ENCODE measurements at regions not wholly inside any gene's neighbourhood (a gene's known extent, or its start where the extent isn't known, plus 50 kb on each side); places are given as distances from the start of the nearest gene placed in this dataset.

DNA sequence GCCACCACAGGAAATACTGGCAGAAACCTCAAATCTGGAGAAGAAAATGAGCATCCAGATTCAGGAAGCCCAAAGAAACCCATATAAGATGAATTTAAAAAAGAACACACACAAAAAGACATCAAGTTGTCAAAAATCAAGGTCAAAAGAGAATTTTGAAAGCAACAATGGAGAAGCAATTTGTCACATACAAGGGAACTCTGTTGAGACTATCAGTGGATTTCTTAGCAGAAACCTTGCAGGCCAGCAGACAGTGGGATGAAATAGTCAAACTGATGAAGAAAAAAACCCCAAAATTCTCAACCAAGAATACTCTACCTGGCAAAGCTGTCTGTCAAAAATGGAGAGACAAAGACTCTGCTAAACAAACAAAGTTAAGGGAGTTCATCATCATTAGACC, 272.6 kb downstream of the ADCYAP1 start:
- TF ChIP-seq, protein P1, sequence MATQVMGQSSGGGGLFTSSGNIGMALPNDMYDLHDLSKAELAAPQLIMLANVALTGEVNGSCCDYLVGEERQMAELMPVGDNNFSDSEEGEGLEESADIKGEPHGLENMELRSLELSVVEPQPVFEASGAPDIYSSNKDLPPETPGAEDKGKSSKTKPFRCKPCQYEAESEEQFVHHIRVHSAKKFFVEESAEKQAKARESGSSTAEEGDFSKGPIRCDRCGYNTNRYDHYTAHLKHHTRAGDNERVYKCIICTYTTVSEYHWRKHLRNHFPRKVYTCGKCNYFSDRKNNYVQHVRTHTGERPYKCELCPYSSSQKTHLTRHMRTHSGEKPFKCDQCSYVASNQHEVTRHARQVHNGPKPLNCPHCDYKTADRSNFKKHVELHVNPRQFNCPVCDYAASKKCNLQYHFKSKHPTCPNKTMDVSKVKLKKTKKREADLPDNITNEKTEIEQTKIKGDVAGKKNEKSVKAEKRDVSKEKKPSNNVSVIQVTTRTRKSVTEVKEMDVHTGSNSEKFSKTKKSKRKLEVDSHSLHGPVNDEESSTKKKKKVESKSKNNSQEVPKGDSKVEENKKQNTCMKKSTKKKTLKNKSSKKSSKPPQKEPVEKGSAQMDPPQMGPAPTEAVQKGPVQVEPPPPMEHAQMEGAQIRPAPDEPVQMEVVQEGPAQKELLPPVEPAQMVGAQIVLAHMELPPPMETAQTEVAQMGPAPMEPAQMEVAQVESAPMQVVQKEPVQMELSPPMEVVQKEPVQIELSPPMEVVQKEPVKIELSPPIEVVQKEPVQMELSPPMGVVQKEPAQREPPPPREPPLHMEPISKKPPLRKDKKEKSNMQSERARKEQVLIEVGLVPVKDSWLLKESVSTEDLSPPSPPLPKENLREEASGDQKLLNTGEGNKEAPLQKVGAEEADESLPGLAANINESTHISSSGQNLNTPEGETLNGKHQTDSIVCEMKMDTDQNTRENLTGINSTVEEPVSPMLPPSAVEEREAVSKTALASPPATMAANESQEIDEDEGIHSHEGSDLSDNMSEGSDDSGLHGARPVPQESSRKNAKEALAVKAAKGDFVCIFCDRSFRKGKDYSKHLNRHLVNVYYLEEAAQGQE (IDR thresholded peaks at IDR 0.05; ENCODE audit: low read depth, low read length): no peak
- TF ChIP-seq RAD21 (IDR thresholded peaks at IDR 0.05; ENCODE audit: low read length) (no peak), RCOR1 (IDR thresholded peaks at IDR 0.05; ENCODE audit: low read length) (no peak), EZH2phosphoT487 (IDR thresholded peaks at IDR 0.05; ENCODE audit: borderline replicate concordance, low read depth) (no peak), RFX5 (IDR thresholded peaks at IDR 0.05; ENCODE audit: low read length) (no peak), POLR2AphosphoS5 (IDR thresholded peaks at IDR 0.05; ENCODE audit: low read depth, low read length) (no peak), EP300 (IDR thresholded peaks at IDR 0.05; ENCODE audit: borderline replicate concordance in 1 of 2, low read depth in 1 of 2, low read length in 1 of 2) (no peak), SIN3A (IDR thresholded peaks at IDR 0.05; ENCODE audit: borderline replicate concordance, low read depth, low read length) (no peak), TEAD4 (IDR thresholded peaks at IDR 0.05; ENCODE audit: borderline replicate concordance, insufficient read depth) (no peak), TCF12 (IDR thresholded peaks at IDR 0.05) (no peak)
- TF ChIP-seq, protein P2, sequence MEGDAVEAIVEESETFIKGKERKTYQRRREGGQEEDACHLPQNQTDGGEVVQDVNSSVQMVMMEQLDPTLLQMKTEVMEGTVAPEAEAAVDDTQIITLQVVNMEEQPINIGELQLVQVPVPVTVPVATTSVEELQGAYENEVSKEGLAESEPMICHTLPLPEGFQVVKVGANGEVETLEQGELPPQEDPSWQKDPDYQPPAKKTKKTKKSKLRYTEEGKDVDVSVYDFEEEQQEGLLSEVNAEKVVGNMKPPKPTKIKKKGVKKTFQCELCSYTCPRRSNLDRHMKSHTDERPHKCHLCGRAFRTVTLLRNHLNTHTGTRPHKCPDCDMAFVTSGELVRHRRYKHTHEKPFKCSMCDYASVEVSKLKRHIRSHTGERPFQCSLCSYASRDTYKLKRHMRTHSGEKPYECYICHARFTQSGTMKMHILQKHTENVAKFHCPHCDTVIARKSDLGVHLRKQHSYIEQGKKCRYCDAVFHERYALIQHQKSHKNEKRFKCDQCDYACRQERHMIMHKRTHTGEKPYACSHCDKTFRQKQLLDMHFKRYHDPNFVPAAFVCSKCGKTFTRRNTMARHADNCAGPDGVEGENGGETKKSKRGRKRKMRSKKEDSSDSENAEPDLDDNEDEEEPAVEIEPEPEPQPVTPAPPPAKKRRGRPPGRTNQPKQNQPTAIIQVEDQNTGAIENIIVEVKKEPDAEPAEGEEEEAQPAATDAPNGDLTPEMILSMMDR (IDR thresholded peaks at IDR 0.05): no peak
- TF ChIP-seq, protein P3, sequence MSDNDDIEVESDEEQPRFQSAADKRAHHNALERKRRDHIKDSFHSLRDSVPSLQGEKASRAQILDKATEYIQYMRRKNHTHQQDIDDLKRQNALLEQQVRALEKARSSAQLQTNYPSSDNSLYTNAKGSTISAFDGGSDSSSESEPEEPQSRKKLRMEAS (IDR thresholded peaks at IDR 0.05; ENCODE audit: low read depth): no peak
- TF ChIP-seq, protein P4, sequence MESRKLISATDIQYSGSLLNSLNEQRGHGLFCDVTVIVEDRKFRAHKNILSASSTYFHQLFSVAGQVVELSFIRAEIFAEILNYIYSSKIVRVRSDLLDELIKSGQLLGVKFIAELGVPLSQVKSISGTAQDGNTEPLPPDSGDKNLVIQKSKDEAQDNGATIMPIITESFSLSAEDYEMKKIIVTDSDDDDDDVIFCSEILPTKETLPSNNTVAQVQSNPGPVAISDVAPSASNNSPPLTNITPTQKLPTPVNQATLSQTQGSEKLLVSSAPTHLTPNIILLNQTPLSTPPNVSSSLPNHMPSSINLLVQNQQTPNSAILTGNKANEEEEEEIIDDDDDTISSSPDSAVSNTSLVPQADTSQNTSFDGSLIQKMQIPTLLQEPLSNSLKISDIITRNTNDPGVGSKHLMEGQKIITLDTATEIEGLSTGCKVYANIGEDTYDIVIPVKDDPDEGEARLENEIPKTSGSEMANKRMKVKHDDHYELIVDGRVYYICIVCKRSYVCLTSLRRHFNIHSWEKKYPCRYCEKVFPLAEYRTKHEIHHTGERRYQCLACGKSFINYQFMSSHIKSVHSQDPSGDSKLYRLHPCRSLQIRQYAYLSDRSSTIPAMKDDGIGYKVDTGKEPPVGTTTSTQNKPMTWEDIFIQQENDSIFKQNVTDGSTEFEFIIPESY (IDR thresholded peaks at IDR 0.05; ENCODE audit: borderline replicate concordance, low read depth): no peak

Data from SK-N-SH (cell line).